ENCODE measurements at regions not wholly inside any gene's neighbourhood (a gene's known extent, or its start where the extent isn't known, plus 50 kb on each side); places are given as distances from the start of the nearest gene placed in this dataset.

GRCh38 chr3:163347944-163348343 is 1730.4 kb downstream of the SI start:
- H4K20me1 ChIP-seq (ENCODE audit: control insufficient read depth, insufficient read depth, low read depth, low read length) = no peaks in the 10 kb centered on the region
- no peaks in the 10 kb centered on the region for H3K9me3 ChIP-seq (ENCODE audit: control insufficient read depth, insufficient read depth, low read length)
- H3K27ac ChIP-seq (ENCODE audit: low read depth, low read length) = no peak overlapping the region
- no peak overlapping the region for H3K4me3 ChIP-seq (ENCODE audit: low read length)
- H3K79me2 ChIP-seq (ENCODE audit: control insufficient read depth, low read length) = no peaks in the 10 kb centered on the region
- no peaks in the 10 kb centered on the region for H3K27me3 ChIP-seq (ENCODE audit: control insufficient read depth, low read length)
- H3K4me2 ChIP-seq (ENCODE audit: low read length) = no peak overlapping the region
- H3F3A ChIP-seq (ENCODE audit: control insufficient read depth, insufficient read depth) = no peaks in the 10 kb centered on the region
- no peaks in the 10 kb centered on the region for H3K36me3 ChIP-seq (ENCODE audit: control insufficient read depth, low read length)
- H3K9me2 ChIP-seq (replicated peaks; ENCODE audit: control insufficient read depth, low read length) = no peaks in the 10 kb centered on the region
- TF ChIP-seq EZH2phosphoT487 (IDR thresholded peaks at IDR 0.05; ENCODE audit: borderline replicate concordance, low read length) = no peak
- TF ChIP-seq CTCF (IDR thresholded peaks at IDR 0.05; ENCODE audit: low read depth, low read length, poor library complexity, severe bottlenecking) = no peak
- no peaks in the 10 kb centered on the region for H3K4me1 ChIP-seq (ENCODE audit: control insufficient read depth, low read length)

- H3K9me2 ChIP-seq (replicated peaks; ENCODE audit: control insufficient read depth, low read length) = no peaks in the 10 kb centered on the region
- H3K27ac ChIP-seq (ENCODE audit: low read depth, low read length) = no peak overlapping the region
- no peaks in the 10 kb centered on the region for H3K36me3 ChIP-seq (ENCODE audit: control insufficient read depth, low read length)
- H3F3A ChIP-seq (ENCODE audit: control insufficient read depth, insufficient read depth) = no peaks in the 10 kb centered on the region
- H3K79me2 ChIP-seq (ENCODE audit: control insufficient read depth, low read length) = no peaks in the 10 kb centered on the region
- TF ChIP-seq EZH2phosphoT487 (IDR thresholded peaks at IDR 0.05; ENCODE audit: borderline replicate concordance, low read length) (no peak), CTCF (IDR thresholded peaks at IDR 0.05; ENCODE audit: low read depth, low read length, poor library complexity, severe bottlenecking) (no peak)
- no peak overlapping the region for H3K4me3 ChIP-seq (ENCODE audit: low read length)
- H3K4me2 ChIP-seq (ENCODE audit: low read length) = no peak overlapping the region
- no peaks in the 10 kb centered on the region for H3K27me3 ChIP-seq (ENCODE audit: control insufficient read depth, low read length)
- no peaks in the 10 kb centered on the region for H3K4me1 ChIP-seq (ENCODE audit: control insufficient read depth, low read length)
- H3K9me3 ChIP-seq (ENCODE audit: control insufficient read depth, insufficient read depth, low read length) = peaks cover 6% of the 10 kb centered on the region; the same call in 1 of the 2 replicates
- no peaks in the 10 kb centered on the region for H4K20me1 ChIP-seq (ENCODE audit: control insufficient read depth, insufficient read depth, low read depth, low read length)
These were observed 1742.9 kb downstream of the SI start for GRCh38 chr3:163335429-163335828.

- H3K9me2 ChIP-seq (replicated peaks; ENCODE audit: control insufficient read depth, low read length) = no peaks in the 10 kb centered on the region
- no peaks in the 10 kb centered on the region for H4K20me1 ChIP-seq (ENCODE audit: control insufficient read depth, insufficient read depth, low read depth, low read length)
- H3K9me3 ChIP-seq (ENCODE audit: control insufficient read depth, insufficient read depth, low read length) = no peaks in the 10 kb centered on the region; the same call in 1 of the 2 replicates
- TF ChIP-seq CTCF (IDR thresholded peaks at IDR 0.05; ENCODE audit: low read depth, low read length, poor library complexity, severe bottlenecking) = no peak
- TF ChIP-seq EZH2phosphoT487 (IDR thresholded peaks at IDR 0.05; ENCODE audit: borderline replicate concordance, low read length) = no peak
- no peaks in the 10 kb centered on the region for H3K36me3 ChIP-seq (ENCODE audit: control insufficient read depth, low read length)
- H3F3A ChIP-seq (ENCODE audit: control insufficient read depth, insufficient read depth) = no peaks in the 10 kb centered on the region
- H3K4me1 ChIP-seq (ENCODE audit: control insufficient read depth, low read length) = no peaks in the 10 kb centered on the region
- no peaks in the 10 kb centered on the region for H3K27me3 ChIP-seq (ENCODE audit: control insufficient read depth, low read length)
- H3K4me2 ChIP-seq (ENCODE audit: low read length) = no peak overlapping the region
- no peaks in the 10 kb centered on the region for H3K79me2 ChIP-seq (ENCODE audit: control insufficient read depth, low read length)
- no peak overlapping the region for H3K27ac ChIP-seq (ENCODE audit: low read depth, low read length)
- H3K4me3 ChIP-seq (ENCODE audit: low read length) = no peak overlapping the region
These were observed 1749.6 kb downstream of the SI start for GRCh38 chr3:163328680-163329079.

- H4K20me1 ChIP-seq (ENCODE audit: control insufficient read depth, insufficient read depth, low read depth, low read length) = no peaks in the 10 kb centered on the region
- H3K4me1 ChIP-seq (ENCODE audit: control insufficient read depth, low read length) = no peaks in the 10 kb centered on the region
- H3K27me3 ChIP-seq (ENCODE audit: control insufficient read depth, low read length) = no peaks in the 10 kb centered on the region
- H3K9me2 ChIP-seq (replicated peaks; ENCODE audit: control insufficient read depth, low read length) = no peaks in the 10 kb centered on the region
- H3K27ac ChIP-seq (ENCODE audit: low read depth, low read length) = no peak overlapping the region
- no peak overlapping the region for H3K4me2 ChIP-seq (ENCODE audit: low read length)
- TF ChIP-seq EZH2phosphoT487 (IDR thresholded peaks at IDR 0.05; ENCODE audit: borderline replicate concordance, low read length) (no peak), CTCF (IDR thresholded peaks at IDR 0.05; ENCODE audit: low read depth, low read length, poor library complexity, severe bottlenecking) (no peak)
- H3K4me3 ChIP-seq (ENCODE audit: low read length) = no peak overlapping the region
- H3K36me3 ChIP-seq (ENCODE audit: control insufficient read depth, low read length) = no peaks in the 10 kb centered on the region
- H3K79me2 ChIP-seq (ENCODE audit: control insufficient read depth, low read length) = no peaks in the 10 kb centered on the region
- H3K9me3 ChIP-seq (ENCODE audit: control insufficient read depth, insufficient read depth, low read length) = no peaks in the 10 kb centered on the region; the same call in 1 of the 2 replicates
- no peaks in the 10 kb centered on the region for H3F3A ChIP-seq (ENCODE audit: control insufficient read depth, insufficient read depth)
These were observed 1751.2 kb downstream of the SI start for GRCh38 chr3:163327086-163327485.

All from DOHH2 (cell line).